Adrenal gland (tissue), 9 donors: ENCODE measurements at regions not wholly inside any gene's neighbourhood (a gene's known extent, or its start where the extent isn't known, plus 50 kb on each side); places are given as distances from the start of the nearest gene placed in this dataset.
A peak's percentile ranks its signal among the peaks of the same experiment; 100 is the strongest.

Source experiments
- DNase-seq, 7 donors: peaks; one replicate each; pipeline ENCODE4 v3.0.0-alpha.2; 2019 to 2020
- H3K27ac ChIP-seq, 5 donors: fragments of 200-600 bp; sonication (generic) in 4 of 5; 1 replicate in 3 of 5; 2 replicates in 2 of 5; pipeline versions ENCODE4 v1.5.1 to v1.8.0; 2016 to 2020; ENCODE audit warnings: mild to moderate bottlenecking in 1 of 5
- H3K27me3 ChIP-seq: fragments of 200-600 bp; 2 replicates; pipeline ENCODE4 v1.8.0; 2021
- H3K36me3 ChIP-seq, 2 donors: fragments of 200-600 bp; replicated peaks in 1 of 2; 1 replicate in 1 of 2; 2 replicates in 1 of 2; pipeline versions ENCODE4 v1.5.1 to v1.8.0; 2018 to 2022
- H3K4me1 ChIP-seq, 2 donors: fragments of 200-600 bp; replicated peaks in 1 of 2; 1 replicate in 1 of 2; 2 replicates in 1 of 2; pipeline versions ENCODE4 v1.5.1 to v1.8.0; 2018 to 2021
- H3K4me3 ChIP-seq, 4 donors: fragments of 200-600 bp; sonication (generic) in 3 of 4; one replicate each; pipeline ENCODE4 v1.5.1; 2016 to 2018
- H3K9me3 ChIP-seq, 3 donors: fragments of 200-600 bp; sonication (generic) in 1 of 3; replicated peaks in 1 of 3; 1 replicate in 2 of 3; 2 replicates in 1 of 3; pipeline versions ENCODE4 v1.5.1 to v1.8.0; 2016 to 2021
- CTCF ChIP-seq, 6 experiments: fragments of 450-650 bp in 4 of 6; fragments of 200-600 bp in 2 of 6; sonication (generic) in 1 of 6; IDR thresholded peaks; 1 replicate in 5 of 6; 2 replicates in 1 of 6; pipeline versions ENCODE4 v1.5.1 to v1.8.0; 2016 to 2021; ENCODE audit warnings: antibody characterized with exemption in 6 of 6, mild to moderate bottlenecking in 2 of 6, moderate library complexity in 1 of 6
- POLR2A ChIP-seq, 2 donors: fragments of 450-650 bp; IDR thresholded peaks; one replicate each; pipeline ENCODE4 v1.6.1; 2017; ENCODE audit warnings: antibody characterized with exemption in 2 of 2, mild to moderate bottlenecking in 2 of 2, moderate library complexity in 1 of 2
- WGBS, 4 donors: extraction: QIAGEN DNeasy Blood & Tissue Kit in 2 of 4; methylation state at CpG; one replicate each; pipeline versions ENCODE4 v1.1.5 to v1.1.7; 2013 to 2017; 5-methylcytosine and 5-hydroxymethylcytosine counted together
- intact Hi-C, 2 donors: fragments of 100-400 bp; cut with DNase I; formaldehyde crosslinking; loops; one replicate each; pipeline versions ENCODE4 v1.14.1 to v1.15.0; 2022 to 2023
- donor health status: healthy with polysubstance abuse.
- donor health status: Bipolar disorder and iron deficiency.
- donor health status: DM: yes; HTN: yes; CAD: no.
- donor health status: DM: no; HTN: no; CAD: no.
- donor health status: DM: no; HTN: no; CAD: no.

DNA sequence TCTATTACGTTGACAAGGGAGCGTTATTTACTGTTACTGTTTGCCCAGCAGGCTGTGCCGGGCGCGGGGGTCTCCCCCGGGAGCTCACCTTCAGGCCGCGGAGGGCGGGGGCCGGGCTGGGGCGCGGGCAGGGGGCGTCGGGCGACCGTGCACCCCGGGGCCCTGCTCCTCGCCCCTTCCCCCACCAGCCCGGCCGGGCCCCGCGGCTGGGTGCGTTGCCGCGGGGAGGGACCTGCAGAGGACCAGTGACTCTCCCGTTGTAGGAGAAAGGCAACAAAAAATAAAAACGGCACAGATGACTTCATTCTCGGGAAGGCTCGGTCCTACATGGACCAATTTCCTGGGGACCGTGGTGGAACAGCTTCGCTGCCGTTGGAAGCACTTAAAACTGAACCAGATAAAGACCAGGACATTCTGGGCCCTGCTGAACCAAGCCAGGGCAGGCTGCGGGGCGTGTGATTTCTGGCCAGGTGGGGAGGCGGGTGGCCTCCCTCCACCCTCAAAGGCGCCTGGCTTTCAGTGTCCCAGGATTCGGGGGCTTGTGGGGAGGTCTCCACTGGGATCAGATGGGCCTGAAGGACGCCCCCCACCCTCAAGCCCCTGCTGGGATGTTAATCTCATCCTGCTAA, 57.4 kb downstream of the IGLL1 start:
- intact Hi-C loops, result no loop called here

DNA sequence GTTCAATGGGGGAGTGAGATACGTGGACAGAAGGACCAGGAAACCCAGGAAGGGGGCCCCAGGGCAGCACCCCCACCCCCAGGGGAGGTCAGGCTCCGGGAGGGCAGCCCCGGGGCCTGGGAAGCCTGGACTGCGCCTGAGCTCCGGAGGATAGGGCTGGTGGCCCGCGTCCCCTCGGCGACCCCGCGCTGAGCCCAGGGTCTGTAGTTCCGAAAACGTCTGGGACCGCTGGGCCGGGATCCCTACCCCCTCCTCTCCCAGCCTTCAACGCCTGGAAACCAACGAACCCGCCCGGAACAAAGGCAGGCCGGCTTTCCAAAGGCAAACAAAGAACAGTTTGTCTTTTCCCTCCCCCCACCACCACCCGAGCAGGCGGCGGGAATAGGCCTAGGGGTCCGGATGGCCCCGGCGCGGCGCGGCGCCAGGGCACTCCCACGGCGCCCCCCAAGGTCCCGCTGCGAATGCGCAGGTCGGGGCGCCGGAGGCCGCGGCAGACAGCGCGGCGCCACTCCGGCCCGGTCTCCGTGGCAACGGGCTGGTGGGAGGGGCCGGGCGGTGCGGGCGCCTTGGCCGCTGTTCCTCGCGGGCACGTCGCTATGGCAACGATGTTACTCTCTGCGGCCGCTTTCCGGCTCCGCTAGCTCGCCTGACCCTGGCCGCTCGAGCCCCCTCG, 58.5 kb downstream of the IGLL1 start:
- Histone ChIP-seq H3K4me1 (peaks cover 12 to 19% of the 10 kb centered on the region in 2 donors), H3K27ac (peak overlapping the region in 4 of 5 donors; percentile 53 to 91 (median 81)), H3K36me3 (no peaks in the 10 kb centered on the region), H3K9me3 (no peaks in the 10 kb centered on the region), H3K27me3 (no peaks in the 10 kb centered on the region), H3K4me3 (peak overlapping the region in 2 of 4 donors; percentile 19 to 53)
- intact Hi-C loops, result no loop called here
- TF ChIP-seq CTCF (IDR thresholded peaks at IDR 0.05) (peak in 1 of 6 experiments; percentile 24), POLR2A (IDR thresholded peaks at IDR 0.05) (peak; percentile 43 to 44)
- peak; percentile 87 to 97 (median 93) for DNase-seq
- 0 to 1% (median 0%) methylated on average over 2 to 62 of the region's 65 CpGs for WGBS, 4 donors

More for the DNA sequence above, 57.4 kb downstream of the IGLL1 start:
- TF ChIP-seq POLR2A (IDR thresholded peaks at IDR 0.05), result no peak
- TF ChIP-seq CTCF (IDR thresholded peaks at IDR 0.05), result no peak
- Histone ChIP-seq H3K27ac (peak overlapping the region in 4 of 5 donors; percentile 49 to 91 (median 72)), H3K4me1 (peaks cover 12 to 19% of the 10 kb centered on the region in 2 donors), H3K4me3 (peak overlapping the region in 1 of 4 donors; percentile 53), H3K36me3 (no peaks in the 10 kb centered on the region), H3K9me3 (no peaks in the 10 kb centered on the region), H3K27me3 (no peaks in the 10 kb centered on the region)
- WGBS, 4 donors, result 15 to 32% (median 25%) methylated on average over 12 to 38 of the region's 38 CpGs
- DNase-seq, result peak in 1 of 7 donors; percentile 68

GRCh38 chr22:23520863-23521440, 59.1 kb downstream of the IGLL1 start:
- 46 to 63% (median 53%) methylated on average over 16 to 28 of the region's 28 CpGs for WGBS, 4 donors
- H3K4me1 ChIP-seq, result peaks cover 12 to 19% of the 10 kb centered on the region in 2 donors
- no peaks in the 10 kb centered on the region for H3K27me3 ChIP-seq
- peak overlapping the region in 1 of 4 donors; percentile 53 for H3K4me3 ChIP-seq
- intact Hi-C loops, result no loop called here
- no peak for DNase-seq
- no peaks in the 10 kb centered on the region for H3K9me3 ChIP-seq
- TF ChIP-seq POLR2A (IDR thresholded peaks at IDR 0.05) (no peak), CTCF (IDR thresholded peaks at IDR 0.05) (no peak)
- H3K27ac ChIP-seq, result peak overlapping the region in 4 of 5 donors; percentile 53 to 91 (median 81)
- no peaks in the 10 kb centered on the region for H3K36me3 ChIP-seq

GRCh38 chr22:23519442-23520157, 60.5 kb downstream of the IGLL1 start:
- Histone ChIP-seq H3K9me3 (no peaks in the 10 kb centered on the region), H3K4me1 (peaks cover 12 to 19% of the 10 kb centered on the region in 2 donors), H3K27me3 (no peaks in the 10 kb centered on the region), H3K27ac (peak overlapping the region in 1 of 5 donors; percentile 91), H3K4me3 (no peak overlapping the region), H3K36me3 (no peaks in the 10 kb centered on the region)
- WGBS, 4 donors, result 56 to 94% (median 91%) methylated on average over 1 to 11 of the region's 11 CpGs
- TF ChIP-seq POLR2A (IDR thresholded peaks at IDR 0.05) (no peak), CTCF (IDR thresholded peaks at IDR 0.05) (no peak)
- intact Hi-C loops, result no loop called here
- no peak for DNase-seq
